ENCODE measurements at regions not wholly inside any gene's neighbourhood (a gene's known extent, or its start where the extent isn't known, plus 50 kb on each side); places are given as distances from the start of the nearest gene placed in this dataset.

DNA sequence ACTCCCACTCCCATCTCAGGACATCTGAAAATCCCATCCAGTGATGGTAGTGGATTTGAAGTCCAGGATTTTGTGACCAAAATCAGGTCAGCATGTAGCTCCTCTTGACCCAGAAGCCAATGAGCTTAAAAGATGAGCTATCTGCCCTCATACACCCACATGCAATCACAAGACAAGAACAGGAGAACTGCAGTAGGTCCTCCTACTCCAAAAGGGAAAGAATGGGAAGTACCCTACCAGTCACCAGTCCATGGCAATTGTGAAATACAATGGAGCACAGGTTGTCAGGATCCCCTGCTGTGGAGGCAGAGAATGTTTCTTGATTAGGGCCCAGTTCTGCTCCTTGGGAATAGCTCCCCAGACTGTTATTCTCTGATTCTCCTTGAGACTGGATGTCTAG lies 347.3 kb upstream of the CNR1 start:
- no peaks in the 10 kb centered on the region for H4K20me1 ChIP-seq (ENCODE audit: insufficient read depth, low read length)
- no peak overlapping the region for H3K4me3 ChIP-seq (replicated peaks in 1 of 3; ENCODE audit: insufficient read depth in 1 of 3, low read depth in 2 of 3, low read length in 3 of 3)
- no peak overlapping the region for H3K4me2 ChIP-seq (ENCODE audit: low read depth, low read length)
- no TSS peak for BruUV-seq (replicated peaks)
- POLR2A ChIA-PET: no interaction called here
- no peak overlapping the region for H2AFZ ChIP-seq (ENCODE audit: low read length)
- no peak overlapping the region for H3K9ac ChIP-seq (ENCODE audit: insufficient read depth, low read depth, low read length)
- no peak for TF ChIP-seq ZNF232 (CRISPR knock-in tag; IDR thresholded peaks at IDR 0.05; ENCODE audit: borderline replicate concordance)
- TF ChIP-seq SAFB2 (CRISPR knock-in tag; IDR thresholded peaks at IDR 0.05; ENCODE audit: borderline replicate concordance, low read depth): no peak
- no peak for TF ChIP-seq ZNF605 (CRISPR knock-in tag; IDR thresholded peaks at IDR 0.05)
- TF ChIP-seq SRSF4 (IDR thresholded peaks at IDR 0.05; ENCODE audit: low read depth, low read length, poor library complexity, severe bottlenecking): no peak
- no peak for TF ChIP-seq NR3C1 (CRISPR knock-in tag; IDR thresholded peaks at IDR 0.05)
- no peak for TF ChIP-seq AGO1 (IDR thresholded peaks at IDR 0.05; ENCODE audit: low read depth, low read length, poor library complexity, severe bottlenecking)
- TF ChIP-seq MIER3 (CRISPR knock-in tag; IDR thresholded peaks at IDR 0.05; ENCODE audit: borderline replicate concordance): no peak
- no peak for TF ChIP-seq ZNF766 (CRISPR knock-in tag; IDR thresholded peaks at IDR 0.05; ENCODE audit: borderline replicate concordance)
- no peak for TF ChIP-seq PTBP1 (IDR thresholded peaks at IDR 0.05; ENCODE audit: low read depth, low read length, poor library complexity, severe bottlenecking)
- no peaks in the 10 kb centered on the region for H3K27me3 ChIP-seq (ENCODE audit: control insufficient read depth in 1 of 2, insufficient read depth in 2 of 2, low read length in 2 of 2)
- H3K36me3 ChIP-seq (replicated peaks in 1 of 2; ENCODE audit: control insufficient read depth in 1 of 2, insufficient read depth in 2 of 2, low read length in 2 of 2): no peaks in the 10 kb centered on the region
- DNase-seq (ENCODE audit: low spot score) (no peak), ATAC-seq (no peak), FAIRE-seq (no peak)
- in situ Hi-C loops (cut with HindIII; ENCODE audit: extremely low pct_ligation_motif_present, low pct_unique_long_range_greater_than_20kb): no loop called here
- H3K27ac ChIP-seq (ENCODE audit: extremely low read length, insufficient read depth, low read length): no peak overlapping the region
- intact Hi-C loops (cut with micrococcal nuclease; ENCODE audit: unreplicated experiment): no loop called here
- CTCF ChIA-PET (ENCODE audit: low intra/inter-chr PET ratio, low total read pairs): no interaction called here
- no peaks in the 10 kb centered on the region for H3K79me2 ChIP-seq (ENCODE audit: insufficient read depth, low read length)
- no peaks in the 10 kb centered on the region for H3K4me1 ChIP-seq (ENCODE audit: insufficient read depth, low read length)
- no peaks in the 10 kb centered on the region for H3K9me3 ChIP-seq (ENCODE audit: low read length)

DNA sequence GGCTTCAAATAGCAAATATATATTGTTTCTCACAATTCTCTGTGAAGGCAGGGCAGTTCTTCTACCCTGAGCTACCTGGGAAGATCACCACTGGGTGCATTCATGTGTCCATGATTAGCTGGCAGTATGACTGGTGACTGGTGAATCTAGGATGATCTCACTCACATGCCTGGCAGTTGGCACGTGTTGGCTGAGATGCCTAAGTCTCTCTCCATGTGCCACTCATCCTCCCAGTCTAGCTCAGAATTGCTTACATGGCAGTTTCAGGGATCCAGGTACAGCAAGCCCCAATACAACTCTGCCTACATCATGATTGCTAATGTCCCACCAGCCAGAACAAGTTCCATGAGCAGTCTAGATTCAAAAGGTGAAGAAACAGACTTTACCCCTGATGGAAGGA lies 346.8 kb upstream of the CNR1 start:
- BruUV-seq (replicated peaks): no TSS peak
- WGBS (ENCODE audit: low lambda C conversion rate): 0% methylated on average over 1 of the region's 1 CpG
- Histone ChIP-seq H3K4me3 (replicated peaks in 1 of 3; ENCODE audit: insufficient read depth in 1 of 3, low read depth in 2 of 3, low read length in 3 of 3) (no peak overlapping the region), H3K79me2 (ENCODE audit: insufficient read depth, low read length) (no peaks in the 10 kb centered on the region), H3K4me2 (ENCODE audit: low read depth, low read length) (no peak overlapping the region), H3K27me3 (ENCODE audit: control insufficient read depth in 1 of 2, insufficient read depth in 2 of 2, low read length in 2 of 2) (no peaks in the 10 kb centered on the region), H2AFZ (ENCODE audit: low read length) (no peak overlapping the region), H3K27ac (ENCODE audit: extremely low read length, insufficient read depth, low read length) (no peak overlapping the region), H3K36me3 (replicated peaks in 1 of 2; ENCODE audit: control insufficient read depth in 1 of 2, insufficient read depth in 2 of 2, low read length in 2 of 2) (no peaks in the 10 kb centered on the region), H3K9me3 (ENCODE audit: low read length) (no peaks in the 10 kb centered on the region), H3K9ac (ENCODE audit: insufficient read depth, low read depth, low read length) (no peak overlapping the region), H3K4me1 (ENCODE audit: insufficient read depth, low read length) (no peaks in the 10 kb centered on the region), H4K20me1 (ENCODE audit: insufficient read depth, low read length) (no peaks in the 10 kb centered on the region)
- ChIA-PET CTCF (ENCODE audit: low intra/inter-chr PET ratio, low total read pairs) (no interaction called here), POLR2A (no interaction called here)
- no peak for FAIRE-seq
- no peak for DNase-seq (ENCODE audit: low spot score)
- in situ Hi-C loops (cut with HindIII; ENCODE audit: extremely low pct_ligation_motif_present, low pct_unique_long_range_greater_than_20kb): no loop called here
- TF ChIP-seq SMAD9 (CRISPR knock-in tag; IDR thresholded peaks at IDR 0.05) (no peak), ZNF75D (CRISPR knock-in tag; IDR thresholded peaks at IDR 0.05; ENCODE audit: borderline replicate concordance) (no peak), MAFF (IDR thresholded peaks at IDR 0.05; ENCODE audit: low read depth, low read length) (peak; percentile 90), MAFK (conservative IDR thresholded peaks at IDR 0.05 in 1 of 2, IDR thresholded peaks at IDR 0.05 in 1 of 2; ENCODE audit: low read length in 2 of 2) (peak; percentile 90 to 91), MED13 (CRISPR knock-in tag; IDR thresholded peaks at IDR 0.05) (no peak)
- TF ChIP-seq, protein P1, sequence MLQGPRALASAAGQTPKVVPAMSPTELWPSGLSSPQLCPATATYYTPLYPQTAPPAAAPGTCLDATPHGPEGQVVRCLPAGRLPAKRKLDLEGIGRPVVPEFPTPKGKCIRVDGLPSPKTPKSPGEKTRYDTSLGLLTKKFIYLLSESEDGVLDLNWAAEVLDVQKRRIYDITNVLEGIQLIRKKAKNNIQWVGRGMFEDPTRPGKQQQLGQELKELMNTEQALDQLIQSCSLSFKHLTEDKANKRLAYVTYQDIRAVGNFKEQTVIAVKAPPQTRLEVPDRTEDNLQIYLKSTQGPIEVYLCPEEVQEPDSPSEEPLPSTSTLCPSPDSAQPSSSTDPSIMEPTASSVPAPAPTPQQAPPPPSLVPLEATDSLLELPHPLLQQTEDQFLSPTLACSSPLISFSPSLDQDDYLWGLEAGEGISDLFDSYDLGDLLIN (CRISPR knock-in tag; IDR thresholded peaks at IDR 0.05; ENCODE audit: borderline replicate concordance): no peak
- TF ChIP-seq, protein P2, sequence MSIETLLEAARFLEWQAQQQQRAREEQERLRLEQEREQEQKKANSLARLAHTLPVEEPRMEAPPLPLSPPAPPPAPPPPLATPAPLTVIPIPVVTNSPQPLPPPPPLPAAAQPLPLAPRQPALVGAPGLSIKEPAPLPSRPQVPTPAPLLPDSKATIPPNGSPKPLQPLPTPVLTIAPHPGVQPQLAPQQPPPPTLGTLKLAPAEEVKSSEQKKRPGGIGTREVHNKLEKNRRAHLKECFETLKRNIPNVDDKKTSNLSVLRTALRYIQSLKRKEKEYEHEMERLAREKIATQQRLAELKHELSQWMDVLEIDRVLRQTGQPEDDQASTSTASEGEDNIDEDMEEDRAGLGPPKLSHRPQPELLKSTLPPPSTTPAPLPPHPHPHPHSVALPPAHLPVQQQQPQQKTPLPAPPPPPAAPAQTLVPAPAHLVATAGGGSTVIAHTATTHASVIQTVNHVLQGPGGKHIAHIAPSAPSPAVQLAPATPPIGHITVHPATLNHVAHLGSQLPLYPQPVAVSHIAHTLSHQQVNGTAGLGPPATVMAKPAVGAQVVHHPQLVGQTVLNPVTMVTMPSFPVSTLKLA (IDR thresholded peaks at IDR 0.05): peak; percentile 94
- no peak for ATAC-seq
- intact Hi-C loops (cut with micrococcal nuclease; ENCODE audit: unreplicated experiment): no loop called here
